Naive B cell (primary cell): ENCODE measurements at regions not wholly inside any gene's neighbourhood (a gene's known extent, or its start where the extent isn't known, plus 50 kb on each side); places are given as distances from the start of the nearest gene placed in this dataset.
"Not testable (repeated sequence)": the region's sequence is repeated elsewhere in the genome, so short reads cannot be mapped to it uniquely, and the experiment has no call there.

Source experiments
- ATAC-seq, 2 donors: fragments of 150-1000 bp; cut with Tn5 transposase; 2 replicates each; pipeline ENCODE4 v1.10.0; 2021; ENCODE audit warnings: low read depth in 2 of 2, mild to moderate bottlenecking in 2 of 2, moderate library complexity in 2 of 2
- DNase-seq: peaks from one replicate; pipeline ENCODE4 v3.0.0; 2022
- H3K27ac Mint-ChIP-seq, 6 donors: one replicate each; pipeline ENCODE4 v1.8.0; 2020 to 2022; ENCODE audit warnings: mild to moderate bottlenecking in 6 of 6, mixed read lengths in 6 of 6, moderate library complexity in 5 of 6, inconsistent platforms in 2 of 6
- H3K27me3 Mint-ChIP-seq, 3 donors: one replicate each; pipeline ENCODE4 v1.8.0; 2021 to 2022; ENCODE audit warnings: mixed read lengths in 3 of 3, mild to moderate bottlenecking in 1 of 3
- H3K36me3 Mint-ChIP-seq, 2 donors: one replicate each; pipeline ENCODE4 v1.8.0; 2020 to 2022; ENCODE audit warnings: mixed read lengths in 2 of 2, inconsistent platforms in 1 of 2, mild to moderate bottlenecking in 1 of 2
- H3K4me1 Mint-ChIP-seq, 3 donors: one replicate each; pipeline ENCODE4 v1.8.0; 2020 to 2022; ENCODE audit warnings: mixed read lengths in 3 of 3, inconsistent platforms in 1 of 3, mild to moderate bottlenecking in 1 of 3, moderate library complexity in 1 of 3
- H3K4me3 Mint-ChIP-seq, 8 donors: one replicate each; pipeline ENCODE4 v1.8.0; 2020 to 2022; ENCODE audit warnings: mild to moderate bottlenecking in 8 of 8, mixed read lengths in 8 of 8, moderate library complexity in 8 of 8, inconsistent platforms in 2 of 8
- H3K9me3 Mint-ChIP-seq, 7 donors: one replicate each; pipeline ENCODE4 v1.8.0; 2020 to 2022; ENCODE audit warnings: mixed read lengths in 7 of 7, mild to moderate bottlenecking in 5 of 7, inconsistent platforms in 2 of 7, moderate library complexity in 1 of 7

DNA sequence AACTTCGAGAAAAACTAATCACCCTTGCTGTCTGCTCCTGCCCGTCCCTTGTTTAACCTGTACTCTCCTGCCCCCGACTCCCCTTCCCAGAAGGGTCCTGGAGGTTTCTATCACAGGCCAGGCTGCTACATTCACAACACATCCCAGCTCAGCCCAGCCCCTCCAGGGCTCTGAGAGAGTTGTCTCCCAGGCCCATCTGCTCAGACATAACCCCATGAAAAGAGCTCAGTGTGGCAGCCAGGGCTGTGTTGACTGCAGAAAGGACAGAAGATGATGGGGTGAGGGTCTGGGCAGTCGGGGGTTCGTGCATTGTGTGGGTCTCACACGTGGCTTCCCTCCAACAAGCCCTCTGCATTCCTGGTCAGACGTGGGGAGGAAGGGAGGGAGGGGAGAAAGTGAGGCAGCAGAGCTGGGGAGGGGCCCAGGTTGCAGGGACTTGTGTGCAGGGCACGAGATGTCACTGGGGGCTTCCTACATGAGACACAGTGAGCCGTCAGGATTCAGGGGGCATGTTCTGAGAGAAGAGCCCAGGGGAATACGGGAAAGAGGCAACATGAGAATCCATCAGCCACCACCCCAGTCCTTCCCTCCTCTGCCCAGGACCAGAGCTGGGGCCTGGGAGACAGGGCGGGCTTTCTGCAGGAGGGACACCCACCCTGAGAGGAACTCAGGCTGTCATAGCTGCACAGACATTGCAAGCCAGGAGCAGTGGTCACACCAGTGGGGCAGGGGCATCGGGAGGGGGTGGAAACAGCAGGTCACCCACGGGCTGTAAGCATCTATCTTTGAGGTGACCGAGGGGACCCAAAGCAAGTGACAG lies 372.9 kb downstream of the PREX1 start:
- H3K27me3 Mint-ChIP-seq: peaks cover 32 to 36% (median 35%) of the 10 kb centered on the region in 3 donors
- peaks cover 0 to 12% (median 0%) of the 10 kb centered on the region in 7 donors for H3K9me3 Mint-ChIP-seq
- DNase-seq (no peak), ATAC-seq (no peak)
- peak overlapping the region in 2 of 6 donors; percentile 35 to 54 for H3K27ac Mint-ChIP-seq
- no peak overlapping the region for H3K4me3 Mint-ChIP-seq
- peaks cover 5 to 9% (median 6%) of the 10 kb centered on the region in 3 donors for H3K4me1 Mint-ChIP-seq
- H3K36me3 Mint-ChIP-seq: no peaks in the 10 kb centered on the region

DNA sequence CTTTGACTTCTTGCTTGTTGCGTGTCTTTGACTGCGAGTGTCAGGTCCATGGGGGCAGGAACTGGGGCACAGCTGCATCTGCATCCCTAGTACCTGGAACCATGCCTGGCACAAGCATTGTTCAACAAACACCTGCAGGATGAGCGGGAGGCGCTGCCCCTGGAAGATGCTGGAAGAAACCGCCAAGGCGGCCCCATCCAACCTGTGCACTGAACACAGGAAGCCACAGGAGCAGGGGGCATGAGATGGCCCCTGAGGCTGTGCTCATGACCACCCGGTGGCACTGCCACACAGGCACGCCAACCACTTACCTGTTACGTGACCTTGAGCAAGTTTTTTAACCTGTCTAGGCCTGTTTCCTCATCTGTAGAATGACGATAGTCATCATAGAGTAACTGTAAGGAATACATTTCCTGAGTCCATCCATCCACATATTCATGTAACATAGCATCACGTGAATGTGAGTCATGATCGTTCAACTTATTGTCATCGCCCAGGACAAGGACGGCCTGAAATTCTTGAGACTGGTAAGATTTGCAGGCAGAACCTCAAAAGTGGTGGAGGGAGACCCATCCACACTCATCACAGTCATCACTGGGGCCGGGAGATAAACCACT lies 374.2 kb downstream of the PREX1 start:
- DNase-seq (no peak), ATAC-seq (no peak)
- peaks cover 0 to 12% (median 3%) of the 10 kb centered on the region in 7 donors for H3K9me3 Mint-ChIP-seq
- peak overlapping the region in 1 of 8 donors; percentile 22 for H3K4me3 Mint-ChIP-seq
- H3K27me3 Mint-ChIP-seq: peaks cover 27 to 36% (median 35%) of the 10 kb centered on the region in 3 donors
- no peak overlapping the region for H3K27ac Mint-ChIP-seq
- H3K4me1 Mint-ChIP-seq: peaks cover 5 to 13% (median 6%) of the 10 kb centered on the region in 3 donors
- no peaks in the 10 kb centered on the region for H3K36me3 Mint-ChIP-seq

DNA sequence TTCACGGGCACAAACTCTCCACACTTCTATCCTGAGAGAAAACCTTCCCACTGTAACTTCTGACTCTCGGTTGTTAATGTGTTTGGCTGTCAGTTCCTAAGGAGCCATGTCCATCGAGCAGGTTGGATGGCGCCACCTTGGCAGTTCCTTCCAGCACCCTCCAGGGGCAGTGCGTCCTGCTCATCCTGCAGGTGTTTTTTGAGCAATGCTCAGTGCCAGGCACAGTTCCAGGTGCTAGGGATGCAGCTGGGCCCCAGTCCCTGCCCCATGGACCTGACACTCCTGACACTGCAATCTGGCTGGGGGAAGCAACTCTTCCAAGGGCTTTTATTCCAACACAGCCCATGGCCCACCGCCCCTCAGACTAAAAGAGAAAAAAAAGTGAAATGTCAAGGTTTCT lies 376.4 kb downstream of the PREX1 start:
- H3K9me3 Mint-ChIP-seq: peaks cover 0 to 12% (median 3%) of the 10 kb centered on the region in 7 donors
- H3K4me3 Mint-ChIP-seq: no peak overlapping the region
- H3K27me3 Mint-ChIP-seq: peaks cover 31 to 41% (median 37%) of the 10 kb centered on the region in 3 donors
- H3K36me3 Mint-ChIP-seq: no peaks in the 10 kb centered on the region
- H3K27ac Mint-ChIP-seq: peak overlapping the region in 1 of 6 donors; percentile 63
- no peak for DNase-seq
- ATAC-seq: no peak
- peaks cover 0 to 5% (median 4%) of the 10 kb centered on the region in 3 donors for H3K4me1 Mint-ChIP-seq

DNA sequence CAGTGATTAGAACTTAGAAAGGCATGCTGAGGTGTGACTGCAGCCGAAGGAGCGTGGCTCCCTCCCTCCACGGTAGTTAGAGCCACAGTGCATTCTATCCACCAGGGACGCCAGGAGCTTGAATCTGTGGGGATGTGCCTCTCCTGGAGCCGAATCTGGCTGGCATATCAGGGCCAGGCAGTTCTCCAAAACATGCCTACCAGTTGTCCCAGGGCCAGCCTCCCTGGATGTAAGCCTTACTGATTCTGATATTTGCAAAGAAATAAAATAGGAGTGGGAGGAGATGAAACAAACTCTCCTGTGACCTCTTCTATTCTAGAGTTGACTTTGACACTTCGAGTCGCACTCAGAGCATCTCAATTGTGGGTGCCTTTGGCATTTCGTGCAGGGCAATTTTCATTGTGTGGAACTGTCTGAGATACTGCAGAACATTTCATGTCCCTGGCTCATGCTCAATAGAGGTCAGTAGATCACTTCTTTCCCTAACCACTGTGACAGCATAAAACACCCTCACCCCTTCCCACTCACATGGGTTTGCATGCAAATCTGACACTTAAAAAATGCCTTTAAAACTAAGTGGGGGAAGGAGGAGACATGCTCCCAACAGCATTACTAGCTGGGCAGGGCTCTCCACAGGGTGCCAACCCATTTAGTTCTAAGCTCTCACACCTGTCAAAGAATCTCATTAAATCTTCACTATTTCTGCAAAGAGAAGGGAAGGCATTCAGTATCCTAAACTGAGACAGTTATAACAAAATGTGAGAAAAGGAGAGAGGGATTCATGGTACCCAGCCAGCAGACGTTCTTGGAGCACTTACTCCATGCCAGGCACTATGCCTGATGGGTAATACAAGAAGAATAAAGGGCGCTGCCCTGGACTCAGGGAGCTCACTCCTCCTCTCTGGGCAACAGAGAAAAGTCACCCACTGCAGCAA lies 378.9 kb downstream of the PREX1 start:
- H3K27me3 Mint-ChIP-seq: peaks cover 27 to 35% (median 29%) of the 10 kb centered on the region in 3 donors
- H3K27ac Mint-ChIP-seq: no peak overlapping the region
- peaks cover 8 to 32% (median 12%) of the 10 kb centered on the region in 7 donors for H3K9me3 Mint-ChIP-seq
- H3K4me1 Mint-ChIP-seq: peaks cover 0 to 4% (median 0%) of the 10 kb centered on the region in 3 donors
- ATAC-seq: no peak
- no peak for DNase-seq
- H3K4me3 Mint-ChIP-seq: no peak overlapping the region
- H3K36me3 Mint-ChIP-seq: peaks cover 9 to 13% of the 10 kb centered on the region in 2 donors

DNA sequence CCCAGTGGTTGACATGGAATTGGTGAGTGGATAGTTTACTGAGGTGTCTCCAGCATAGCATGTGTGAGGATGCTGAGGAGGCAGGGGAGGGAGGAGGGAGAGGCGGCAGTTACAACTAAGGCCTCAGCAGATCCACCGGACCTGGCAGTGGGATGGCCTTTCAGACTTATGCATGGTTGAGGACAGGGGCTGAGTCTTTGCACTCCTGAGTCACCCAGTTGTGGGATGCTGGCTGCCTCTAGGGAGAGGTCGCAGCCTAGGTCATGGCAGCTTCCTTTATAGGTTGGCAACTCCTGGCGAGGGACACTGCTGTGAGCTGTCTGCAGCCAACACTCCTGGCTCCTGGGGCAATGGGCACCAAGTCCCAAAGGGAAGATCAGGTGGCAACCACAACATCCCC lies 380.3 kb downstream of the PREX1 start:
- peaks cover 9 to 43% (median 20%) of the 10 kb centered on the region in 7 donors for H3K9me3 Mint-ChIP-seq
- H3K36me3 Mint-ChIP-seq: peaks cover 11 to 18% of the 10 kb centered on the region in 2 donors
- H3K4me3 Mint-ChIP-seq: no peak overlapping the region
- H3K27ac Mint-ChIP-seq: no peak overlapping the region
- no peak for ATAC-seq
- peaks cover 15 to 27% (median 25%) of the 10 kb centered on the region in 3 donors for H3K27me3 Mint-ChIP-seq
- DNase-seq: no peak
- peaks cover 0 to 4% (median 0%) of the 10 kb centered on the region in 3 donors for H3K4me1 Mint-ChIP-seq

DNA sequence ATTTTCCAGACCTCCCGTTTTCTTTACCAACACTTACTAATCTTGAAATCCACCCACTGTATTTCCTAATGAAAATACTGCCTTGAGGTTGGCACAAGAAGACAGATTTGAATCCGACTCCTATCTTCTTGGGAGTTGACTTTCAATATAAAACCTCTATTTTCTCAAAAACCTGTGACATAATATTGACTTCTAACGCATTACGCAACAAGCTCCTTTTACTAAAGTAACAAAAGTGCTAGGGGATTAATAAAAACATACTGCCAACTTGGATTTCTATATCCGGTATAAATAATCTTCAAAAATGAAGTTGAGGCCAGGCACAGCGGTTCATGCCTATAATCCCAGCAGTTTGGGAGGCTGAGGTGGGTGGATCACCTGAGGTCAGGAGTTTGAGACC lies 382.0 kb downstream of the PREX1 start:
- DNase-seq: no peak
- Mint-ChIP-seq H3K9me3 (peaks cover 9 to 33% (median 18%) of the 10 kb centered on the region in 7 donors), H3K27ac (no peak overlapping the region), H3K4me3 (no peak overlapping the region), H3K4me1 (peaks cover 0 to 4% (median 0%) of the 10 kb centered on the region in 3 donors), H3K27me3 (peaks cover 15 to 33% (median 33%) of the 10 kb centered on the region in 3 donors), H3K36me3 (peaks cover 11 to 18% of the 10 kb centered on the region in 2 donors)
- no peak for ATAC-seq

DNA sequence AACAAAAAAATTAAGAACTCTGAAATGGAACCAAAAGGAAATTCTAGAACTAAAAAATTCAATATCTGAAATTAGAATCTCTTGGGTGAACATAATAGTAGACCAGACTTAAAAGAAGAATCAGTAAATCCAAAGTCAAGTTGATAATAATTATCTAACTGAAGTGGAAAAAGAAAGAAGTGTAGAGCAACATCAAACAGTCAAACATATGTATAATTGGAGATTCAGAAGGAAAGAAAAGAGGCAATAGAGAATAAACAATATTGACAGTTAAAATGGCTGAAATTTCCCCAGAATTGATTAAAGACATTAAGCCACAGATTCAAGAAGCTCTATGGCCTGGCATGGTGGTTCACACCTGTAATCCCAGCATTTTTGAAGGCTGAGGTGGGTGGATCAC lies 383.6 kb downstream of the PREX1 start:
- ATAC-seq (no peak), DNase-seq (no peak)
- peaks cover 8 to 33% (median 18%) of the 10 kb centered on the region in 7 donors for H3K9me3 Mint-ChIP-seq
- H3K27ac Mint-ChIP-seq: no peak overlapping the region
- H3K4me1 Mint-ChIP-seq: peaks cover 0 to under 1% (median 0%) of the 10 kb centered on the region in 3 donors
- peaks cover 18 to 49% (median 46%) of the 10 kb centered on the region in 3 donors for H3K27me3 Mint-ChIP-seq
- H3K36me3 Mint-ChIP-seq: peaks cover 11 to 19% of the 10 kb centered on the region in 2 donors
- H3K4me3 Mint-ChIP-seq: no peak overlapping the region

DNA sequence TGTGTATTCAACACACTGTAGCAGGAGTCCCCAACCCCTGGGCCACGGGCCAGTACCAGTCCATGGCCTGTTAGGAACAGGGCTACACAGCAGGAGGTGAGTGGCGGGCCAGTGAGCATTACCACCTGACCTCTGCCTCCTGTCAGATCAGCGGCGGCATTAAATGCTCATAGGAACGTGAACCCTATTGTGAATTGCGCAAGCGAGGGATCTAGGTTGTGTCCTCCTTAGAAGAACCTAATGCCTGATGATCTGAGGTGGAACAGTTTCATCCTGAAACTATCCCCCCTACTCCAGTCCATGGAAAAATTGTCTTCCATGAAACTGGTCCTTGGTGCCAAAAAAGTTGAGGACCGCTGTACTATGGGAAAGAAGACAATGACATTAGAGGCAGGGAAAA lies 386.9 kb downstream of the PREX1 start:
- Mint-ChIP-seq H3K9me3 (peaks cover 14 to 43% (median 27%) of the 10 kb centered on the region in 7 donors), H3K27me3 (peaks cover 33 to 54% (median 51%) of the 10 kb centered on the region in 3 donors), H3K4me1 (no peaks in the 10 kb centered on the region), H3K4me3 (no peak overlapping the region), H3K27ac (no peak overlapping the region), H3K36me3 (peaks cover 11 to 33% of the 10 kb centered on the region in 2 donors)
- ATAC-seq (no peak), DNase-seq (no peak)

DNA sequence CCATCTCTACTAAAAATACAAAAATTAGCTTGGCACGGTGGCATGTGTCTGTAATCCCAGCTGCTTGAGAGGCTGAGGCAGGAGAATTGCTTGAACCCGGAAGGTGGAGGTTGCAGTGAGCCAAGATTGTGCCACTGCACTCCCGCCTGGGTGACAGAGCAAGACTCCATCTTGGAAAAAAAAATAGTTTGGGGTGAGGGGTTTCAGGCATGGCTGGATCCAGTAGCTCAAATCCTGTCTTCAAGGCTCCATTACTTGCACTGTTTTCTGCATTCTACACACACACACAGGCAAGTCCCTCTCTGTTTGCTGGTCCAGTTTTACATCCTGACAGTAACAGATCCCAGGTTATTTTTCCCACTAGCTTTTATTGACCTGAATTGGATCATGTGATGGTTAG lies 387.5 kb downstream of the PREX1 start:
- peaks cover 7 to 27% of the 10 kb centered on the region in 2 donors for H3K36me3 Mint-ChIP-seq
- H3K9me3 Mint-ChIP-seq: peaks cover 11 to 36% (median 25%) of the 10 kb centered on the region in 7 donors
- H3K4me3 Mint-ChIP-seq: peak overlapping the region in 1 of 8 donors; percentile 53
- DNase-seq, ATAC-seq, H3K4me1 Mint-ChIP-seq, H3K27ac Mint-ChIP-seq: not testable (repeated sequence)
- H3K27me3 Mint-ChIP-seq: peaks cover 28 to 49% (median 45%) of the 10 kb centered on the region in 3 donors

DNA sequence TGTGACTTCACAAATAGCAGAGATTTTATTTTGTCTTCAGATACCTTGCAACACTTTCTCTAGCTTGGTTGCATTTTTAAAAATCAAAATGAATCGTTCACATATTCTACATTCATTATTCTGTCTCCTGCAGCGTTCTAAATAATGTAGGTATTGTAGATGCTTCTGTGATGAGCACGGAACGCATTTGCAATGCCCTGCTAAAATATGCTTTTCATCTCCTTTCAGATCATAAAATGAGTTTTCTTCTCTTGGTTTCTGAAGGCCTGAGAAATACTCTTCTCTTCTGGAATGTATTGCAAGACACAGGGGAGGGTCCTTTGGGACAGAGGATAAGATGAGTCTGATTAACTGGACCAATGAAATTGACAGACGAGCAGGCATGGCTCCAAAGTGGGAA lies 390.7 kb downstream of the PREX1 start:
- Mint-ChIP-seq H3K27me3 (peaks cover 25 to 40% (median 38%) of the 10 kb centered on the region in 3 donors), H3K4me3 (no peak overlapping the region), H3K9me3 (peaks cover 6 to 15% (median 9%) of the 10 kb centered on the region in 7 donors)

DNA sequence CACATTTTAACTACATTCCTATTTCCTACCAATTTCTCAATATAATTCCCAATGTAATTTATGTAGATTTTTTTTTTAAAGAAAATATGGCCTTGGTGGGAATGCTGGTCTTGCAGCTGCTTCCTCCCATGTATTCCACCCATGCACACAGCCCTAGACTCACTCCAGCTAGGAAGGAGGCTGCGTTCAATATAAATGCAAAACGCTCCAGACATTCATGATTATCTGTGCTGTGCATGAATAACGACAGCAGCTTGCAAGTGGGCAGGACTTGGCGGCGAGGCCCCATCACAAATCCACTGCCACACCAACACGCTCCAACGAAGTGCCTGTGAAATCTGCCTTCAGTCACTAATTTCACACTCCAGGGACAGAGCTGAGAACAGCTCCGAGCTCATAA lies 391.2 kb downstream of the PREX1 start:
- H3K9me3 Mint-ChIP-seq: peaks cover 7 to 18% (median 12%) of the 10 kb centered on the region in 7 donors
- not testable (repeated sequence) for DNase-seq

More for the DNA sequence above, 390.7 kb downstream of the PREX1 start:
- ATAC-seq: no peak
- Mint-ChIP-seq H3K27ac (no peak overlapping the region), H3K4me1 (peaks cover 0 to under 1% (median 0%) of the 10 kb centered on the region in 3 donors), H3K36me3 (peaks cover 0 to 14% of the 10 kb centered on the region in 2 donors)
- DNase-seq: no peak

DNA sequence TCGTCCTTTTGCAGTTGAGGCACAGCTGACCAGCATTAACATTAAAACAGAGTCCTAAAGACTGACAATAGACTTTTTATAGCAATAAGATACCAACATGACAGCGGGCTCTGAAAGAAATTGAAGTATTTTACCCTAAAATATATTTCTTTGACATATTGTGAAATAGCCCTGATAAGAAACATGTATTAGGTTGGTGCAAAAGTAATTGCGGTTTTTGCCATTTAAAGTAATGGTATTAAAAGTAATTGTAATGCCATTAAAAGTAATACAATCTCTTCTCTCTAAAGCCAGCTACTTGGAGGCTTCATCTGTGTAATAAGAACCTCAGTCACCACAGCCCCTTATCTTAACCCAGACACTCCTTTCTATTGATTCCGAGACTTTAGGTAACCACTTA lies 394.6 kb downstream of the PREX1 start:
- peaks cover 10 to 15% (median 11%) of the 10 kb centered on the region in 3 donors for H3K4me1 Mint-ChIP-seq
- DNase-seq: no peak
- H3K4me3 Mint-ChIP-seq: no peak overlapping the region
- peaks cover 3 to 11% (median 5%) of the 10 kb centered on the region in 3 donors for H3K27me3 Mint-ChIP-seq
- H3K9me3 Mint-ChIP-seq: peaks cover 8 to 19% (median 15%) of the 10 kb centered on the region in 7 donors
- ATAC-seq: no peak
- H3K27ac Mint-ChIP-seq: peak overlapping the region in 1 of 6 donors; percentile 56
- peaks cover 0 to 19% of the 10 kb centered on the region in 2 donors for H3K36me3 Mint-ChIP-seq

More for the DNA sequence above, 391.2 kb downstream of the PREX1 start:
- Mint-ChIP-seq H3K36me3 (peaks cover 0 to 19% of the 10 kb centered on the region in 2 donors), H3K27me3 (peaks cover 20 to 39% (median 33%) of the 10 kb centered on the region in 3 donors)
- H3K4me1 Mint-ChIP-seq, ATAC-seq, H3K4me3 Mint-ChIP-seq, H3K27ac Mint-ChIP-seq: not testable (repeated sequence)
